ENCODE measurements at regions not wholly inside any gene's neighbourhood (a gene's known extent, or its start where the extent isn't known, plus 50 kb on each side); places are given as distances from the start of the nearest gene placed in this dataset.

DNA sequence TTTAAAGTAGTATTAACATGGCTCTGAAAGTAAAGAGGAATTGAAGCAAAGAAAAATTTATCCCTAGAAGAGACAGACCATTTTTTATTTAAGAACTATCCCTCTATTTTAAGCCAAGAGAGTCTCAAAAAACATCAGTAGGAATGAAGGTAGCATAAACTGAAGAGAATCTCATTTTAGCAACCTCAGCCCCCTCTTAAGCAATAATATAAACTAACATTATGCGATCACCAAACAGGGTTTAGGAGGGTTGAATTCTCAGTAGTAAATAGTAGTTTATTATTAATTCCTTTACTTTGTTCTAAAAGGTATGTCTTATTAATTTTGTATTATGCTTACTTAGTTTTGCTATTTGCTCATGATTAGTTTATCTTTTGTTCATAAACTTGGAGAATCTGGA lies 287.4 kb downstream of the CDK5RAP2 start:
- DNase-seq (ENCODE audit: low read depth, low spot score): no peak

DNA sequence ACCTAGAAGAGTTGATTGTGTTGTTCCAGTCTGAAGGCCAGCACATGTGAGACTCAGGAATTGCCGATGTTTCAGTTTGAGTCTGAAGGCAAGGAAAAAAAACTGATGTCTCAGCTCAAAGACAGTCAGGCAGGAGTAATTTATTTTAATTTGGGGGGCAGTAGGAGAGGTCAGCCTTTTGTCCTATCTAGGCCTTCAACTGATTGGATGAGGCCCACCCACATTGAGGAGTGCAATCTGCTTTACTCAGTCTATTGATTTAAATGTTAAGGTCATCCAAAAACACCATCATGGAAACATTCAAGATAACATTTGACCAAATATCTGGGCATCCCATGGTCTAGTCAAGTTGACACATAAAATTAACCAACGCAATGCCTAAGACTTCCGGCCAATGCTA lies 288.9 kb downstream of the CDK5RAP2 start:
- no peak for DNase-seq (ENCODE audit: low read depth, low spot score)

GRCh38 chr9:120289990-120290975 lies 289.7 kb downstream of the CDK5RAP2 start:
- no peak for DNase-seq (ENCODE audit: low read depth, low spot score)

DNA sequence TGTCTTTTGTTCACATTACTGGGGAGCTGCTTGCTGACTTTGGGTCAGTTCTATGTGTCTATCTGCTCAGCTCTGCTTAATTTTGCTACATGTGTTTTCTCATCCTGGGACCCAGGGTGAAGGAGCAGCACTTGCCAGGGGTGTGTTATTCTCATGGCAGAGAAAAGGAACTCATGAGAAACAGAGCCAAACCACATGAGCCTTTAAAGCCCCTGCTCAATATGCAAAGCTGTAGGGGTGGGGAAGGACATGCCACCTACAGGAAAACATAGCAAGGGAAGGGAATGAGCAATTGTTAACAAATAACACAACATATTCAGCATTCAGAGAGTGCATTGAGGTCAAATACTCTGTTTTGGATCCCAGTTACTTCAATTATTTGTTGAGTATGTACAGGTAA lies 290.9 kb downstream of the CDK5RAP2 start:
- no peak for DNase-seq (ENCODE audit: low read depth, low spot score)

GRCh38 chr9:120286530-120286929 lies 293.4 kb downstream of the CDK5RAP2 start:
- DNase-seq (ENCODE audit: low read depth, low spot score): no peak

- no peak for DNase-seq (ENCODE audit: low read depth, low spot score)
These were observed 295.1 kb downstream of the CDK5RAP2 start for GRCh38 chr9:120284821-120285220.

DNA sequence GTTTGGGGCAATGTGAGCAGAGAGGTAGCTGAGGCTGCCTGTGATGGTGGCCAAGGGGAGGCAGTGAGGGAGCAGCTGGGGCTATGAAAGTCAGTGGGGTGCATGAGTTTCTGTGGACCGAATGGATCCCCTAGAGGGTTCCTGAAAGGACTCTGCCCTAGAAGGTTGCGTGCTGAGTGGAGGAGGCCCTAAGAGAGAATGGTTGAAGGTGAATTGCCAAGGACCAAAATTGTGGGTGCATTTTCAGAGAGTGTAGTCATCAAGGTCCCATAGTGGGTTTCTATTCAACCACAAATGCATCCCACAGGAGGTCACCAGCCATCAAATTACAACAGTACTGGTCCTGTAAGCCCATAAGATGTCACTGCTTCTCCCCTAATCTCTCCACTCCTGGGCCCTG lies 298.3 kb downstream of the CDK5RAP2 start:
- DNase-seq (ENCODE audit: low read depth, low spot score): no peak

DNA sequence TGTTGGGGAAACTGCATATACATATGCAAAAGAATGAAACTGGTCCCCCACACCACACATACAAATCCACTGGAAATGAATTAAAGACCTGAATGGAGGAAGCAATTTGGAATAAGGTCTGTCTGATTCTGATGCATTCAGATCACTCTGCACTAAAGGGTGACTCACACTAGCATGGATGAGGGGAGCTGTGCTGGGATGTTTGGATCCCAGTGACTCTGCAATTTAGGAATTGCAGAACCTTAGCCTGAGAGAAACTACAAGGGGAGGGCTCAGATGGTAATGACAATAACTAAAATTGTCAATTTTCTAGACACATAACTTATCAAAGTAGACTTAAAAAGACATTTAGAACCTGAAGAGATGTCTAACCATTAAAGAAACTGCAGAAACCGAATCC lies 312.0 kb downstream of the CDK5RAP2 start:
- no peak for DNase-seq (ENCODE audit: low read depth, low spot score)

- no peak for DNase-seq (ENCODE audit: low read depth, low spot score)
These were observed 314.2 kb downstream of the CDK5RAP2 start for GRCh38 chr9:120265791-120266190.

DNA sequence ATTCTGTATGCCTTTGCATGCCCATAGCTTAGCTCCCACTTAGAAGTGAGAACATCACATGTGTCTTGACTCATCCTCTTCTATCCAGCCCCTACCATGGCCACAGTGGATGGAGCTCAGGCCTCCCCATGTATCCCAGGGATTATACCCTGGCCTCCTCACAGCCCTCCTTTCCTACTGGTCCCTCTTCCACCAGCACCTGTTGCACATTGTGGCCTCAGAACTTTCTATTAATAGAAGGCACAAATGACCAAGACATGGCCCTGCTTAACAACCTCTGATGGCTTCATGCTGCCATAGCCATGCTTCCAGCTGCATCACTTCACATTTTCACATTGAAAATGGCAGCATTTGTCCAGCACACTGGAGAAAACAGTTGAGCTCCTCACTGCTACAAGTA lies 315.4 kb downstream of the CDK5RAP2 start:
- DNase-seq (ENCODE audit: low read depth, low spot score): no peak

- DNase-seq (ENCODE audit: low read depth, low spot score): no peak
These were observed 316.1 kb downstream of the CDK5RAP2 start for GRCh38 chr9:120263836-120264235.

GRCh38 chr9:120261419-120261818 lies 318.5 kb downstream of the CDK5RAP2 start:
- DNase-seq (ENCODE audit: low read depth, low spot score): no peak

DNA sequence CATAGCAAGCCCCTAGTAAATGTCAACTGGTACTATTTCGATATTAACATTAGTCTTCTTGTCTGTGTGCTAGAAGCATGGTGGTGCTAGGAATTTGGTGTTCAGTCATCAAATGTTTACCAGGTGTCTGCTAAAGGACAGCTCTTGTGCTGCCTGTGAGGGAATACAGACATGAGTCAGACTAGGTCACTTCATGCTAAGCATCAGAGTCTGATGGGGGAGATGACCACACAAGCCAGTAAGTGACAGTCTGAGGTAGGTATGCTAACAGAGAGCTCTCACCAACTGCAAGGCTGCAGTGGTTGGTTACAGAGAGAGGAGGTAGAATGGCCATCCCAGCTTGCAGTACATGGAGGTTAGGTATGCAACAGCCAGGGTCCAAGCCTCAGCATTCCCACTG lies 320.9 kb downstream of the CDK5RAP2 start:
- no peak for DNase-seq (ENCODE audit: low read depth, low spot score)

DNA sequence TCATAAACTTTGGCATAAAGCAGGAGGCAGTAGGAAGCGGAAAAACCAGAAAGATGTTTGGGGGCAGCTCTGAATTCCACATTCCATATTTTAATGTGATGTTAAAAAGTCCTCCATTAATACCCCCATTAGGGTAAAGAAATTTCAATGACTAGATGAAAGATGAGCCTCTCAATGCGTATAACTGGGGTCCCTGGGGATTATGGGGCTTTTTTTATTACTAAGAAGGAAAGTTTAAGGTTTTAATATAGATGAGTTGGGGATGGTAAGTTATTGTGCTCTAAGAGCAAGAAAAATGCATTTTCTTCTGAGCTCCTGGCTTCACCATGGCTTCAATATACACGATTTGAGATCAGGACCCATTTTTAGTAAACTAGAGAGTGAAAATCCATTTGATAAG lies 321.9 kb downstream of the CDK5RAP2 start:
- DNase-seq (ENCODE audit: low read depth, low spot score): no peak

DNA sequence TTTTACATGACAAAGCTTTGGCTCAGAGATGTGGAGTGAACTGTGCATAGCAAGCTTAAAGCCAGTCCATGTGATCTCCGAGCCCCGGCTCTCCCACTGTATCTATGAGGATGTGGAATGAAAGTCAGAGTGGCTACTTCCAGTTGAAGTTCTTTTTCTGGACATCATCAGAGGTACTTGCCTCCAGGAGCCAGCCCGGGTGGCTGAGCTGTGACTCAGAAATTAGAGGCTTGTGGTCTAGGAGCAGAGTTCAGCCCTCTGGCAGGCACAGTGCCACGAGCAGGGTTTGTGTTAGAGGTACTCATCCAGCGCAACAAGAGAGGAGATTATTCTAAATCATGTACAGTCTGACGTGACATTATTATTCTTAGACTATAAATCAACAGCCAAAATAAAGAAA lies 322.5 kb downstream of the CDK5RAP2 start:
- DNase-seq (ENCODE audit: low read depth, low spot score): no peak

GRCh38 chr9:120256146-120256545 lies 323.8 kb downstream of the CDK5RAP2 start:
- DNase-seq (ENCODE audit: low read depth, low spot score): no peak

DNA sequence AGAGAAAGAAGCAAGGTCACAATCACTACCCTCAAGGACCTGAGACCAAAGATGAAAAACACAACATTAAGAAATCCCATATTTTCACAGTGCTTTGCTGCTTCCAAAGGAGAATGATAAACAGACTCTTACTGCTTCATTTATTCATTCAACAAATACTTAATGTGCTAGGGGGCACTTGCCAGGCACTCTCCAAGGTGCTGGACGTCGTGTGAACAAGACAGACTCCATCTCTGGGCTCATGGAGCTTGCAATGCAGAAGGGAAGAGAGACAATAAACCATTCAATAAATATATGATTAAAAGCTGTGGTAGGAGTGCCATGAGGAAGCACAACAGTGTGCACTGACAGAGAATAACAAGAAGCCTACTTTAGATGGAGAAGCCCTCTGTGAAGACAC lies 327.7 kb downstream of the CDK5RAP2 start:
- DNase-seq (ENCODE audit: low read depth, low spot score): no peak

- DNase-seq (ENCODE audit: low read depth, low spot score): no peak
These were observed 337.7 kb downstream of the CDK5RAP2 start for GRCh38 chr9:120242116-120242811.

GRCh38 chr9:120236596-120236995 lies 343.4 kb downstream of the CDK5RAP2 start:
- no peak for DNase-seq (ENCODE audit: low read depth, low spot score)

GRCh38 chr9:120235081-120235480 lies 344.9 kb downstream of the CDK5RAP2 start:
- DNase-seq (ENCODE audit: low read depth, low spot score): no peak

- DNase-seq (ENCODE audit: low read depth, low spot score): no peak
These were observed 349.7 kb downstream of the CDK5RAP2 start for GRCh38 chr9:120230227-120230626.

GRCh38 chr9:120221844-120222243 lies 358.1 kb downstream of the CDK5RAP2 start:
- DNase-seq (ENCODE audit: low read depth, low spot score): no peak

GRCh38 chr9:120214332-120214731 lies 365.6 kb downstream of the CDK5RAP2 start:
- no peak for DNase-seq (ENCODE audit: low read depth, low spot score)

Measured in pulmonary artery endothelial cell (primary cell).